ENCODE measurements at regions not wholly inside any gene's neighbourhood (a gene's known extent, or its start where the extent isn't known, plus 50 kb on each side); places are given as distances from the start of the nearest gene placed in this dataset.

GRCh38 chr5:40277161-40277906 lies 402.4 kb upstream of the PTGER4 start:
- Histone ChIP-seq H3K9me3 (ENCODE audit: low read depth, low read length, poor library complexity, severe bottlenecking) (no peaks in the 10 kb centered on the region), H3K27ac (ENCODE audit: low read depth, low read length, poor library complexity, severe bottlenecking) (no peak overlapping the region), H3K4me1 (ENCODE audit: insufficient read depth, low read length, poor library complexity, severe bottlenecking) (peaks cover 5% of the 10 kb centered on the region), H3K36me3 (ENCODE audit: insufficient read depth, low read length, poor library complexity, severe bottlenecking) (no peaks in the 10 kb centered on the region), H3K4me3 (ENCODE audit: low read depth, low read length, poor library complexity, severe bottlenecking) (no peak overlapping the region), H3K27me3 (replicated peaks; ENCODE audit: insufficient read depth, low read depth, low read length, poor library complexity) (no peaks in the 10 kb centered on the region)
- no peak for DNase-seq (ENCODE audit: low spot score)
- ChIA-PET POLR2A (ENCODE audit: low non-redundant PET) (no interaction called here), CTCF (no interaction called here)
- BruUV-seq (replicated peaks) = no TSS peak
- intact Hi-C loops (cut with micrococcal nuclease; ENCODE audit: unreplicated experiment) = no loop called here
- TF ChIP-seq CTCF (conservative IDR thresholded peaks at IDR 0.05; ENCODE audit: low read depth, low read length) (no peak), EZH2 (IDR thresholded peaks at IDR 0.05; ENCODE audit: borderline replicate concordance, low read depth, low read length, poor library complexity, severe bottlenecking) (no peak)

- intact Hi-C loops (cut with micrococcal nuclease; ENCODE audit: unreplicated experiment) = no loop called here
- no peak for DNase-seq (ENCODE audit: low spot score)
- Histone ChIP-seq H3K9me3 (ENCODE audit: low read depth, low read length, poor library complexity, severe bottlenecking) (no peaks in the 10 kb centered on the region), H3K27ac (ENCODE audit: low read depth, low read length, poor library complexity, severe bottlenecking) (no peak overlapping the region), H3K4me1 (ENCODE audit: insufficient read depth, low read length, poor library complexity, severe bottlenecking) (peaks cover 5% of the 10 kb centered on the region), H3K4me3 (ENCODE audit: low read depth, low read length, poor library complexity, severe bottlenecking) (no peak overlapping the region), H3K36me3 (ENCODE audit: insufficient read depth, low read length, poor library complexity, severe bottlenecking) (no peaks in the 10 kb centered on the region), H3K27me3 (replicated peaks; ENCODE audit: insufficient read depth, low read depth, low read length, poor library complexity) (no peaks in the 10 kb centered on the region)
- TF ChIP-seq EZH2 (IDR thresholded peaks at IDR 0.05; ENCODE audit: borderline replicate concordance, low read depth, low read length, poor library complexity, severe bottlenecking) = no peak
- TF ChIP-seq CTCF (conservative IDR thresholded peaks at IDR 0.05; ENCODE audit: low read depth, low read length) = no peak
- POLR2A ChIA-PET (ENCODE audit: low non-redundant PET) = no interaction called here
- no TSS peak for BruUV-seq (replicated peaks)
- CTCF ChIA-PET = no interaction called here
Measured at GRCh38 chr5:40276426-40277102, 403.2 kb upstream of the PTGER4 start.

- Histone ChIP-seq H3K4me3 (ENCODE audit: low read depth, low read length, poor library complexity, severe bottlenecking) (no peak overlapping the region), H3K36me3 (ENCODE audit: insufficient read depth, low read length, poor library complexity, severe bottlenecking) (no peaks in the 10 kb centered on the region), H3K27me3 (replicated peaks; ENCODE audit: insufficient read depth, low read depth, low read length, poor library complexity) (no peaks in the 10 kb centered on the region), H3K9me3 (ENCODE audit: low read depth, low read length, poor library complexity, severe bottlenecking) (no peaks in the 10 kb centered on the region), H3K27ac (ENCODE audit: low read depth, low read length, poor library complexity, severe bottlenecking) (no peak overlapping the region), H3K4me1 (ENCODE audit: insufficient read depth, low read length, poor library complexity, severe bottlenecking) (peaks cover 10% of the 10 kb centered on the region)
- DNase-seq (ENCODE audit: low spot score) = no peak
- no TSS peak for BruUV-seq (replicated peaks)
- intact Hi-C loops (cut with micrococcal nuclease; ENCODE audit: unreplicated experiment) = no loop called here
- POLR2A ChIA-PET (ENCODE audit: low non-redundant PET) = no interaction called here
- CTCF ChIA-PET = no interaction called here
- TF ChIP-seq CTCF (conservative IDR thresholded peaks at IDR 0.05; ENCODE audit: low read depth, low read length) (no peak), EZH2 (IDR thresholded peaks at IDR 0.05; ENCODE audit: borderline replicate concordance, low read depth, low read length, poor library complexity, severe bottlenecking) (no peak)
Measured at GRCh38 chr5:40274568-40274967, 405.1 kb upstream of the PTGER4 start.

Data from A673 (cell line).